ENCODE measurements at regions not wholly inside any gene's neighbourhood (a gene's known extent, or its start where the extent isn't known, plus 50 kb on each side); places are given as distances from the start of the nearest gene placed in this dataset.

DNA sequence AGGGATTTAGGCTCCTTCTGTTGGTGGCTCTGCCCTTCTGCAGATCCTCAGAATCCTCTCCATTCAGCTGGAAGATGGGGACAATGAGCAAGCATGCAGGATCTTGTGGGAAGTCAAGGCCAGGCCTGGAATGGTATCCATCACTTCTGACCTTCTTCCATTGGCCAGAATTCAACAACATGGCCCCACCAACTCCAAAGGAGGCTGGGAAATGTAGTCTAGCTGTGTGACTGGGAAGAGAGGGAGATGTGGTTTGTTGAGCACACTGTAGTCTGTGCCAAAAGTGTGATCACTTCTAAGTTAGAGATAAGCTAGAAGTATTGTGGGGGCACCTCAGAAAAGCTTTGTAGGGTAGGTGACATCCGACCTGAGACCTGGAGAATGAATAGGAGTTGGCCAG is 60.4 kb upstream of the WNT4 start:
- H3K36me3 ChIP-seq: no peaks in the 10 kb centered on the region
- intact Hi-C loops (cut with DNase I): no loop called here
- peaks cover 0 to 52% (median 34%) of the 10 kb centered on the region in 7 donors for H3K27me3 ChIP-seq
- no peak overlapping the region for H3K27ac ChIP-seq
- DNase-seq (no peak), ATAC-seq (no peak)
- H3K4me1 ChIP-seq: no peaks in the 10 kb centered on the region
- TF ChIP-seq, protein P1, sequence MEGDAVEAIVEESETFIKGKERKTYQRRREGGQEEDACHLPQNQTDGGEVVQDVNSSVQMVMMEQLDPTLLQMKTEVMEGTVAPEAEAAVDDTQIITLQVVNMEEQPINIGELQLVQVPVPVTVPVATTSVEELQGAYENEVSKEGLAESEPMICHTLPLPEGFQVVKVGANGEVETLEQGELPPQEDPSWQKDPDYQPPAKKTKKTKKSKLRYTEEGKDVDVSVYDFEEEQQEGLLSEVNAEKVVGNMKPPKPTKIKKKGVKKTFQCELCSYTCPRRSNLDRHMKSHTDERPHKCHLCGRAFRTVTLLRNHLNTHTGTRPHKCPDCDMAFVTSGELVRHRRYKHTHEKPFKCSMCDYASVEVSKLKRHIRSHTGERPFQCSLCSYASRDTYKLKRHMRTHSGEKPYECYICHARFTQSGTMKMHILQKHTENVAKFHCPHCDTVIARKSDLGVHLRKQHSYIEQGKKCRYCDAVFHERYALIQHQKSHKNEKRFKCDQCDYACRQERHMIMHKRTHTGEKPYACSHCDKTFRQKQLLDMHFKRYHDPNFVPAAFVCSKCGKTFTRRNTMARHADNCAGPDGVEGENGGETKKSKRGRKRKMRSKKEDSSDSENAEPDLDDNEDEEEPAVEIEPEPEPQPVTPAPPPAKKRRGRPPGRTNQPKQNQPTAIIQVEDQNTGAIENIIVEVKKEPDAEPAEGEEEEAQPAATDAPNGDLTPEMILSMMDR (IDR thresholded peaks at IDR 0.05): no peak
- 71 to 81% methylated on average over 1 of the region's 1 CpG for WGBS, 2 donors
- peaks cover 0 to 5% (median 0%) of the 10 kb centered on the region in 11 donors for H3K9me3 ChIP-seq
- no peak overlapping the region for H3K4me3 ChIP-seq

DNA sequence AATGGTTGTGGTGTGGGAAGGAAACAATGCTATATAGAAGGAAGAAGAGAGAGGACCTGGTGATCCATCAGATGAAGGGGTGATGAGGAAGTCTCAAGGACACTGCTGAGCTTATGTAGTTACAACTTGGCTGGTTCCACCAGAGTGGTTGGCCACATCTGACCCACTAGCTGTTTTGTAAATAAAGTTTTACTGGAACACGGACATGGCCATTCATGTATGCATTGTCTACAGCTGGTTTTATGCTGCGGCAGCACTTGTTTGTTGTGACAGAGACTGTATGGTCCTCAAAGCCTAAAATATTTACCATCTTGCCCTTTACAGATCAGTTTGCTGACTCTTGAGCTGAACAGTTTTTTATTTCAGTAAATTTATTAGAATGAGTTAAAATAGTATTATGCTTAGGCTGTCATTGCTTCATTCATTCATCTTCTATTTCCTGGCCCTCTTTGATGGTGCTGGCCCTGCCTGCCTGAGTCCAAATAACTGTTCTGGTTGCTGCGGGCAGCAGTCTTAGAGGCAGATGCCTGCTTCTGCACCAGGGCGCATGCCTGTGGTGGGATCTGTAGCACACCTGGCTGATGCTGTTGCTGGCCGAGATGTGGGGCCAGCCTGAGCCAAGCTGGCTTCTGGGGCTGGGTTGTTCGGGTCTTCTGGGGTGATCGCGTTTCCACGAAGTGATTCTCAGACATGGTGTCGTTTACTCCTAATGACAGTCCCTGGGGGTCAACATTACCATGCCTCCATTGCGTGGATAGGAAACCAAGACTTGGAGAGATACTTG is 61.4 kb upstream of the WNT4 start:
- Histone ChIP-seq H3K4me3 (no peak overlapping the region), H3K27ac (no peak overlapping the region), H3K27me3 (peaks cover 0 to 56% (median 38%) of the 10 kb centered on the region in 7 donors), H3K36me3 (no peaks in the 10 kb centered on the region), H3K9me3 (peaks cover 0 to 5% (median 0%) of the 10 kb centered on the region in 11 donors), H3K4me1 (no peaks in the 10 kb centered on the region)
- WGBS, 2 donors: 83 to 87% methylated on average over 11 of the region's 11 CpGs
- no peak for ATAC-seq
- TF ChIP-seq, protein P1 (IDR thresholded peaks at IDR 0.05): no peak
- intact Hi-C loops (cut with DNase I): no loop called here
- DNase-seq: no peak

DNA sequence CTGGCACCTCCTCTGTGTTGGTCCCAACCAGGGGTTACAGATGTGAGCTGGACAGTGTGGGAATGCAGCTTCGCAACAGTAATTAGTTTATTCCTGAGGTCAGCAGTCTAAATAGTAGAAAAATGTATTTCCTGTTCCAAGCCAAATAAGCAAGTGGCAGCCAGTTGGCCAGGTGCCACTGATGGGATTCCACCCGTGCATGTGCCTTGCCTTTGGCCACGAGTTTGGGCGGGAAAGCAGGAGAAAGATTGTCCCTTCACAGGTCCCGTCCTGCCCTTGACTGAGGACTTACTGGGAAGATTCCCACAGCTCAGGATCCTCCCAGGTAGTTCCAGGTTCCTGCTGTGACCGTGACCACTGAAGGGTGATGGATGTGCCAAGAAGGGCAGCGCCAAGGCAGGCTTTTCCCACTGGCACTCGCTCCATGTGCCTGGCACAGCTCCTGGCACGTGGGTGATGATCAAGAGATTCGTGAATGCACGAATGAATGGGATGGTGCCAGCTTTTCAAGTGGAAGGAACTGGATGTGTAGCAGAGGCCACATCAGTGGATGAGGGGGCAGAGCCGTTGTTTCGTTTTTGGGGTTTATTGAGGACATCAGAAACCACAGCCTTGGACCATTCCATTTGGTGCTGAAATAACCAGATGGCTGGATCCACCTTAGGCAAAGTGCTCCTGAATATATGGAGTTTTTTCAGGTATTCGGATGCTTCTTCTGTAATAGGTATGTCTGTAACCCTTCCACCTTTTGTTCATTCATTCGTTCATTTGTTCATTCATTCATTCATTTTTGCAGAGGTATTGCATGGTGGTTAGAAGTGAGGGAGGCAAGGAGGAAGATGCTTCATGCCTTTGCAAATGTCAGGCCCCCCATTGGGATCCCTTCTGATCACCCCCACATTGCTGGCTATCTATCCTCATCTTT is 62.4 kb upstream of the WNT4 start:
- Histone ChIP-seq H3K4me3 (no peak overlapping the region), H3K27ac (no peak overlapping the region), H3K4me1 (no peaks in the 10 kb centered on the region), H3K36me3 (no peaks in the 10 kb centered on the region), H3K9me3 (peaks cover 0 to 2% (median 0%) of the 10 kb centered on the region in 11 donors), H3K27me3 (peaks cover 0 to 61% (median 41%) of the 10 kb centered on the region in 7 donors)
- 54 to 60% methylated on average over 15 of the region's 15 CpGs for WGBS, 2 donors
- DNase-seq: no peak
- ATAC-seq: no peak
- TF ChIP-seq, protein P1 (IDR thresholded peaks at IDR 0.05): no peak
- intact Hi-C loops (cut with DNase I): no loop called here

DNA sequence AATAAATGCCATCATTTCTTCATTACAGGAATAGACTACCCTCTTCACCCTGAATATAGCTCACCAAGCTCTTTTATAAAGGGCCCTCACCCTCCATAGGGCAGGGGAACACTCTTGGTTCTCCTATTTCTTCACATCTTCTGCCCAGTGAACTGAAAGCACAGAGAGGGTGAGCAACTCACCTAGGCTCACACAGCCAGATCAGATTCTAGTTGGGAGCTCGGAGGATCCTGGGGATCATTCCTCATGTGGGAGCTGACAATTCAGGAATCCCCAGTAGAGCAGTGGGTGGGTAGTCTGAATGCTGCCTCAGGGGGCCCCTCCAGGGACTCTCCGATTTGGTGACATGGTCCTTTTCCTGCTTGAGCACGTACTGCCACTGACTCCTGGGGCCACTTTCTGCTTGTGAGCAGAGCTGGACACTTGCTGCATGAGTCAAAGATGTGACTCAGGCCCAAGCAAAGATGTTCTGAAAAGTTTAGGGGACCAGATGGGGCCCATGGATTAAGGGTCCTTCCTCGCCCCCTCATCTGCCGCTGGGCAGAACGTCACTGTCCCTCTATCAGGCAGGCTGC is 63.7 kb upstream of the WNT4 start:
- WGBS, 2 donors: 87% methylated on average over 6 of the region's 6 CpGs
- no peaks in the 10 kb centered on the region for H3K4me1 ChIP-seq

More for the DNA sequence above, 63.7 kb upstream of the WNT4 start:
- TF ChIP-seq, protein P1 (IDR thresholded peaks at IDR 0.05): no peak
- no peak overlapping the region for H3K27ac ChIP-seq
- intact Hi-C loops (cut with DNase I): no loop called here
- ATAC-seq (no peak), DNase-seq (no peak)
- no peak overlapping the region for H3K4me3 ChIP-seq
- H3K27me3 ChIP-seq: peaks cover 4 to 72% (median 55%) of the 10 kb centered on the region in 7 donors
- H3K36me3 ChIP-seq: no peaks in the 10 kb centered on the region
- no peaks in the 10 kb centered on the region for H3K9me3 ChIP-seq
